OCI-LY7 (cell line): ENCODE measurements at regions not wholly inside any gene's neighbourhood (a gene's known extent, or its start where the extent isn't known, plus 50 kb on each side); places are given as distances from the start of the nearest gene placed in this dataset.

Source experiments
- BruUV-seq: library from RNA; stranded (reverse); fragments of 400-500 nt; replicated peaks from 2 replicates; lab custom pipeline; 2021; lab: Mats Ljungman, UMichigan
- CTCF ChIA-PET: fragments of 300-600 bp; sonication (Branson Sonifier 250); formaldehyde crosslinking; loops from one replicate; lab custom pipeline; 2022; ENCODE audit warnings: antibody characterized with exemption; ENCODE audit not compliant: unreplicated experiment; lab: Charles Lee
- POLR2A ChIA-PET: fragments of 300-600 bp; sonication (Branson Sonifier 250); formaldehyde crosslinking; loops from one replicate; lab custom pipeline; 2022; ENCODE audit warnings: antibody characterized with exemption; lab: Charles Lee
- DNase-seq: peaks from one replicate; pipeline ENCODE4 v3.0.0-alpha.2; 2015; ENCODE audit warnings: low spot score
- H2AFZ ChIP-seq: fragments of 200-600 bp; sonication (generic), shearing (Covaris generic); 2 replicates; pipeline ENCODE4 v1.6.1; 2014; ENCODE audit warnings: mild to moderate bottlenecking, antibody characterized with exemption, low read length, moderate library complexity
- H3K27ac ChIP-seq: fragments of 200-600 bp; sonication (generic); 2 replicates; pipeline ENCODE4 v1.5.1; 2014; ENCODE audit warnings: mixed run types, low read depth, mild to moderate bottlenecking, moderate library complexity, low read length, inconsistent platforms; ENCODE audit not compliant: poor library complexity, severe bottlenecking
- H3K36me3 ChIP-seq: fragments of 200-600 bp; sonication (generic); 2 replicates; pipeline ENCODE4 v1.6.1; 2014; ENCODE audit warnings: mild to moderate bottlenecking, antibody characterized with exemption, low read length, moderate library complexity, mixed read lengths; ENCODE audit not compliant: insufficient read depth
- H3K4me1 ChIP-seq: fragments of 200-600 bp; sonication (generic); 2 replicates; pipeline ENCODE4 v1.5.1; 2014; ENCODE audit warnings: mild to moderate bottlenecking, low read length; ENCODE audit not compliant: insufficient read depth, poor library complexity, severe bottlenecking
- H3K4me2 ChIP-seq: fragments of 200-600 bp; sonication (generic); 2 replicates; pipeline ENCODE4 v1.6.1; 2014; ENCODE audit warnings: mild to moderate bottlenecking, low read length
- H3K4me3 ChIP-seq: fragments of 200-600 bp; sonication (generic); 2 replicates; pipeline ENCODE4 v1.5.1; 2014; ENCODE audit warnings: mild to moderate bottlenecking, low read depth, low read length; ENCODE audit not compliant: poor library complexity, severe bottlenecking
- H3K79me2 ChIP-seq: fragments of 200-600 bp; sonication (generic); 2 replicates; pipeline ENCODE4 v1.6.1; 2016; ENCODE audit warnings: low read depth, mild to moderate bottlenecking, low read length, moderate library complexity, mixed read lengths; ENCODE audit not compliant: insufficient read depth
- H3K9me2 ChIP-seq: fragments of 200-600 bp; sonication (generic); 2 replicates; pipeline ENCODE4 v1.6.1; 2016; ENCODE audit warnings: mild to moderate bottlenecking, low read length, mixed read lengths; ENCODE audit not compliant: insufficient read depth
- H3K9me3 ChIP-seq: fragments of 200-600 bp; sonication (generic); 2 replicates; pipeline ENCODE4 v1.6.1; 2014; ENCODE audit warnings: mild to moderate bottlenecking, mixed run types, low read length, mixed read lengths
- H4K20me1 ChIP-seq: fragments of 200-600 bp; sonication (generic); 2 replicates; pipeline ENCODE4 v1.6.1; 2014; ENCODE audit warnings: mild to moderate bottlenecking, antibody characterized with exemption, low read length, moderate library complexity, mixed read lengths; ENCODE audit not compliant: insufficient read depth
- EZH2phosphoT487 ChIP-seq: fragments of 200-600 bp; sonication (generic); IDR thresholded peaks from 2 replicates; pipeline ENCODE4 v1.6.1; 2018; ENCODE audit warnings: low read depth, borderline replicate concordance, mild to moderate bottlenecking, mixed run types, antibody characterized with exemption, low read length, moderate library complexity, mixed read lengths
- intact Hi-C: fragments of 100-400 bp; cut with micrococcal nuclease; formaldehyde crosslinking; loops from one replicate; pipeline ENCODE4 v1.10.0; 2022; ENCODE audit not compliant: unreplicated experiment
- TF ChIP-seq, protein P1 (sequence below): fragments of 200-600 bp; sonication (generic); conservative IDR thresholded peaks from 2 replicates; pipeline ENCODE4 v1.5.1; 2014; ENCODE audit warnings: mild to moderate bottlenecking, antibody characterized with exemption, low read length, moderate library complexity, mixed read lengths

DNA sequence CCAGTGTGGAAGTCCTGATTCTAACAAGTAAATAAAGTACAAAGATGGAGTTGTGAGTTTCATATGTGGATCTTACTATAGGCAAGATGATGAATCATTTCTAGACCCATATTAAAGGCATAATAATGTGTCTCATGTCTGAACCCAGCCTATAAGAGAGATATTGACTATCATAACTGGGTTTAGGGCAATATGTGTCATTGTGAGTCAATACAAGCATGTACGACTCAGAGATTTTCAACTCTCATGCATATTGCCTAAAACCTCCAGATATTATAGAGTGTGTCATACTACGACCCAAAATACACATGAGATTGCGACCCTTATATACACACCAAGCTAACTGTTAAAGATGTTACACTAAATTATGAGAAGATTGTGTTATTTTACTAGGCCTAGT, 1003.9 kb upstream of the TSPY4 start:
- no peaks in the 10 kb centered on the region for H3K9me3 ChIP-seq
- no peak overlapping the region for H3K27ac ChIP-seq
- no peak overlapping the region for H2AFZ ChIP-seq
- no peak overlapping the region for H3K4me2 ChIP-seq
- TF ChIP-seq EZH2phosphoT487: no peak
- TF ChIP-seq, protein P1, sequence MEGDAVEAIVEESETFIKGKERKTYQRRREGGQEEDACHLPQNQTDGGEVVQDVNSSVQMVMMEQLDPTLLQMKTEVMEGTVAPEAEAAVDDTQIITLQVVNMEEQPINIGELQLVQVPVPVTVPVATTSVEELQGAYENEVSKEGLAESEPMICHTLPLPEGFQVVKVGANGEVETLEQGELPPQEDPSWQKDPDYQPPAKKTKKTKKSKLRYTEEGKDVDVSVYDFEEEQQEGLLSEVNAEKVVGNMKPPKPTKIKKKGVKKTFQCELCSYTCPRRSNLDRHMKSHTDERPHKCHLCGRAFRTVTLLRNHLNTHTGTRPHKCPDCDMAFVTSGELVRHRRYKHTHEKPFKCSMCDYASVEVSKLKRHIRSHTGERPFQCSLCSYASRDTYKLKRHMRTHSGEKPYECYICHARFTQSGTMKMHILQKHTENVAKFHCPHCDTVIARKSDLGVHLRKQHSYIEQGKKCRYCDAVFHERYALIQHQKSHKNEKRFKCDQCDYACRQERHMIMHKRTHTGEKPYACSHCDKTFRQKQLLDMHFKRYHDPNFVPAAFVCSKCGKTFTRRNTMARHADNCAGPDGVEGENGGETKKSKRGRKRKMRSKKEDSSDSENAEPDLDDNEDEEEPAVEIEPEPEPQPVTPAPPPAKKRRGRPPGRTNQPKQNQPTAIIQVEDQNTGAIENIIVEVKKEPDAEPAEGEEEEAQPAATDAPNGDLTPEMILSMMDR: no peak
- intact Hi-C loops: no loop called here
- H3K36me3 ChIP-seq: no peaks in the 10 kb centered on the region
- ChIA-PET POLR2A (no interaction called here), CTCF (no interaction called here)
- no peaks in the 10 kb centered on the region for H3K9me2 ChIP-seq
- H3K4me1 ChIP-seq: no peaks in the 10 kb centered on the region
- no TSS peak for BruUV-seq
- H3K4me3 ChIP-seq: no peak overlapping the region
- H3K79me2 ChIP-seq: no peaks in the 10 kb centered on the region
- no peak for DNase-seq
- H4K20me1 ChIP-seq: no peaks in the 10 kb centered on the region

DNA sequence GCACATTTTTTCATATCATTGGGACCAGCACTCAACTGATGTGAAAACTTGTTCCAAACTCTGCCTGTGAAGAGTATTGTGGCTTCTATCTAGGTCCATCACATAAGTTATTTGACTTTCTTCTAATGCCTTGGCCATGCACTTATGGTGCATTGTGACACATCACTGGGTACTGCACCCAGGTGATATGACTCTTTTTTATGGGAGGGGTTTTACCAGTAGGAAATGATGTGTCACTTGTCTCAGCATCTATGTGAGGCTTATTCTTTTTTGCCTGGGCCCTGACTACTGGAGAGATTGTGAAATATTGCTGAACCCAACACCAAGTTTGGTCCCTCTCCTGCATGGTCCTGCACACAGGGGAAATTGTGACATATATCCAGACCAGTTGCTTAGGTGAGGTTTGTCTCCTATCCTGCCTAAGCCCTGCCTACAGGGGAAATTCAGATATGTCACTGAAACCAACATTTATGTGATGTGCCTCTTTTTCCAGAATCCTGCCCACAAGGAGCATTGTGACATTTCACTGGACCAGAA, 1001.9 kb upstream of the TSPY4 start:
- BruUV-seq: no TSS peak
- Histone ChIP-seq H3K9me2 (no peaks in the 10 kb centered on the region), H4K20me1 (no peaks in the 10 kb centered on the region), H3K79me2 (no peaks in the 10 kb centered on the region), H3K27ac (no peak overlapping the region), H3K4me1 (no peaks in the 10 kb centered on the region), H3K4me3 (no peak overlapping the region), H3K9me3 (no peaks in the 10 kb centered on the region), H3K36me3 (no peaks in the 10 kb centered on the region), H2AFZ (no peak overlapping the region), H3K4me2 (no peak overlapping the region)
- POLR2A ChIA-PET: no interaction called here
- CTCF ChIA-PET: no interaction called here
- DNase-seq: no peak
- intact Hi-C loops: no loop called here
- TF ChIP-seq EZH2phosphoT487: no peak
- TF ChIP-seq, protein P1: no peak

DNA sequence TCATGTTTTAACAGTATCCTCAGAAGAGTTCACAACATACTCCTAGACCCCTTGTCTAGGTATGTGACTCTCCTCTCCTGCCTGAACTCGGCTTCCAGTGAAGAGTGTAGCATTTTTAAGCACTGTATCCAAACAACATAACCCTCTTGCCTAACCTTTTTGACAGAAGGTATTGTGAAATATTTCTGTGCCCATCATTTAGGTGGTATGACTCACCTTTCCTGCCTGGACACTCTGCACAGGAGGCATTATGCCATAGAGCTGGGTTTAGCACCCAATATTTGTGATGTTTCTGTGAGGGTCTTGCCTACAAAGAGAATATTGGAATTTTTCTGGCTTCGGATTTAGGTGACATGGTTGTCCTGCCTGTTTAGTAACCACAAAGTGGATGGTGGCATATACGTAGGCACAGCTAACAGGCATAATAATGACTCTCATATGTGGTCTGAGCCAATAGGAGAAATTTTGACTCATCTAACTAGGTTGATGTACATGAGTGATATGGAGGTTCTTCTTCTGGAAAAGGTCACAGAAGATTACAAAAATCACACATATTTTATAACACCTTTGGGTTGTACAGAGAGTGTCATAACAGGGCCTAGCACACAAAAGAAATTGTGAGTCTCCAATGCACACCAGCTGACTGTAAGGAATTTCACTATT, 1001.0 kb upstream of the TSPY4 start:
- CTCF ChIA-PET: no interaction called here

More for the DNA sequence above, 1001.0 kb upstream of the TSPY4 start:
- H3K79me2 ChIP-seq: no peaks in the 10 kb centered on the region
- H2AFZ ChIP-seq: no peak overlapping the region
- H3K36me3 ChIP-seq: no peaks in the 10 kb centered on the region
- BruUV-seq: no TSS peak
- no peak overlapping the region for H3K4me3 ChIP-seq
- H3K4me1 ChIP-seq: no peaks in the 10 kb centered on the region
- H4K20me1 ChIP-seq: no peaks in the 10 kb centered on the region
- DNase-seq: no peak
- no peak overlapping the region for H3K27ac ChIP-seq
- no peak overlapping the region for H3K4me2 ChIP-seq
- TF ChIP-seq, protein P1: no peak
- no peak for TF ChIP-seq EZH2phosphoT487
- no peaks in the 10 kb centered on the region for H3K9me2 ChIP-seq
- intact Hi-C loops: no loop called here
- no peaks in the 10 kb centered on the region for H3K9me3 ChIP-seq
- POLR2A ChIA-PET: no interaction called here
